HEK293T (cell line): ENCODE measurements at regions not wholly inside any gene's neighbourhood (a gene's known extent, or its start where the extent isn't known, plus 50 kb on each side); places are given as distances from the start of the nearest gene placed in this dataset.
"Not testable (repeated sequence)": the region's sequence is repeated elsewhere in the genome, so short reads cannot be mapped to it uniquely, and the experiment has no call there.

Source experiments
- CTCF ChIA-PET: fragments of 350-600 bp; formaldehyde crosslinking; extraction: SDS; loops from one replicate; lab custom pipeline; 2021; ENCODE audit warnings: antibody characterized with exemption, inconsistent platforms; lab: Yijun Ruan, JAX
- POLR2A ChIA-PET: fragments of 350-600 bp; formaldehyde crosslinking; extraction: SDS; loops from one replicate; lab custom pipeline; 2020; ENCODE audit warnings: antibody characterized with exemption, inconsistent platforms; lab: Yijun Ruan, JAX
- DNase-seq: peaks from one replicate; pipeline ENCODE4 v3.0.0; 2012; ENCODE audit warnings: mixed read lengths; ENCODE audit errors: extremely low spot score
- ARNT ChIP-seq: fragments of 450-650 bp; IDR thresholded peaks from 2 replicates; pipeline ENCODE4 v1.6.1; 2017; ENCODE audit warnings: mild to moderate bottlenecking
- BHLHE40 ChIP-seq: fragments of 450-650 bp; IDR thresholded peaks from 2 replicates; pipeline ENCODE4 v1.6.1; 2016; ENCODE audit warnings: mild to moderate bottlenecking, moderate library complexity, borderline replicate concordance
- CTBP1 ChIP-seq: fragments of 450-650 bp; IDR thresholded peaks from 2 replicates; pipeline ENCODE4 v1.6.1; 2016; ENCODE audit warnings: borderline replicate concordance
- ELF4 ChIP-seq: fragments of 450-650 bp; IDR thresholded peaks from 2 replicates; pipeline ENCODE4 v1.6.1; 2017; ENCODE audit warnings: antibody characterized with exemption
- FOXA1 ChIP-seq: fragments of 450-650 bp; IDR thresholded peaks from 2 replicates; pipeline ENCODE4 v1.6.1; 2016; ENCODE audit warnings: mild to moderate bottlenecking
- FOXK2 ChIP-seq: fragments of 450-650 bp; IDR thresholded peaks from 2 replicates; pipeline ENCODE4 v1.6.1; 2016; ENCODE audit warnings: mild to moderate bottlenecking
- FOXM1 ChIP-seq: fragments of 450-650 bp; IDR thresholded peaks from 2 replicates; pipeline ENCODE4 v1.6.1; 2017; ENCODE audit warnings: mild to moderate bottlenecking, borderline replicate concordance
- HDGF ChIP-seq: fragments of 450-650 bp; IDR thresholded peaks from 2 replicates; pipeline ENCODE4 v1.6.1; 2017; ENCODE audit warnings: antibody characterized with exemption, borderline replicate concordance
- L3MBTL2 ChIP-seq: fragments of 450-650 bp; conservative IDR thresholded peaks from 2 replicates; pipeline ENCODE4 v1.6.1; 2016; ENCODE audit warnings: mild to moderate bottlenecking
- LEF1 ChIP-seq: fragments of 450-650 bp; IDR thresholded peaks from 2 replicates; pipeline ENCODE4 v1.6.1; 2017; ENCODE audit warnings: mild to moderate bottlenecking, borderline replicate concordance
- NFRKB ChIP-seq: fragments of 450-650 bp; IDR thresholded peaks from 2 replicates; pipeline ENCODE4 v1.6.1; 2016; ENCODE audit warnings: mild to moderate bottlenecking, moderate library complexity
- SP1 ChIP-seq: fragments of 450-650 bp; IDR thresholded peaks from 2 replicates; pipeline ENCODE4 v1.6.1; 2017
- SUZ12 ChIP-seq: fragments of 450-650 bp; IDR thresholded peaks from 2 replicates; pipeline ENCODE4 v1.6.1; 2016; ENCODE audit warnings: mild to moderate bottlenecking
- TARDBP ChIP-seq: fragments of 450-650 bp; IDR thresholded peaks from 2 replicates; pipeline ENCODE4 v1.6.1; 2016
- ZNF384 ChIP-seq: fragments of 450-650 bp; IDR thresholded peaks from 2 replicates; pipeline ENCODE4 v1.6.1; 2016
- TF ChIP-seq, protein P1 (sequence below): fragments of 450-650 bp; IDR thresholded peaks from 2 replicates; pipeline ENCODE4 v1.6.1; 2016

DNA sequence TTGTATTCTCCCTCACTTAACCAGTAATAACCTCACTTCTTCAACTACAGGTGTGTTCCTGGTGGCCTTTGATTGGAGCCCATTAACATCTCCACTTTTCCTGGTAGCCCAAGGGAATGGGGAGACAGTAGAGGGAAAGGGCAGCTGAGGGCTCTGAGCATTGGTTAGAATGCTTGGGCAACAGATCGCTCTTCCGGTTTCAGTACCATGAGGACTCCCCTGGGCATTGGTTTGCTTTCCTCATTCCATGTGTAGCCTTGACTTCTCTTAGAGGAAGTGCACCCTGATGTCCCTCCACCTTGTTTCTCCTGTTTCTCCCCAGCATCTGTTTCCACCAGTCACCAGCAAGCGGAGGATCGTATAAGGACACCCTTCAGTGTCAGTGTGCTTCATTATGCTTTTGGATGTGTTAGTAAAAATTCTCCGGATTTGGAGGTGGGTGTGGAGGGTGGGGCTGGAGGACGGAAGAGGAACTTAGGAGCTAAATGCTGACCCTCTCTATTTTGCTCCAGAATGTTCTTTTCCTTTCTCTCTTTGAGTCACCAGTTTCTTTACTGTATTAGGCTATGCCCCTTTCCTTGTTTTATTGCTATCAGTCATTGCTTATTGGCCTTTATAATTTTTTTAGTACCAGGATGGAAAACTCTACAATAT lies 50.6 kb upstream of the ZNG1B start:
- DNase-seq, CTCF ChIA-PET, POLR2A ChIA-PET: not testable (repeated sequence)

DNA sequence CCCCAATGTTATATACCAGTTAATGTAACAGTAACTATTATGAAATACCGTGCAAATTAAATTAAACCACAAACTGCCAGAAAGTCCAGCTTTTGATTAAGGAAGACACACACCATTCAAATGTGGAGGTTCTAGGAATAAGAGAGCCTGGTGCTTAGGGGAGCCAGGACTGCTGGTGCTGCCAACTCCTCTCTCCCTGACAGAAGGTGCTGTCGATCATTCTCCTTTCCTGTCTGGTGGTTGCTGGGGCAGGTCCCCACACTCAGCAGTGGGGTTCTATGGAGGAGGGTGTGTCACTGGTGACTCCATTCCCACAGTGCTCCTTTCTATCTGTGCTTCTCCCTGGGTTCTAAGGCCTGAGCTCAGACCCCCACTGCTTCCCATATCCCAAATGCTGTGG lies 57.9 kb upstream of the ZNG1B start:
- DNase-seq, CTCF ChIA-PET, POLR2A ChIA-PET: not testable (repeated sequence)

DNA sequence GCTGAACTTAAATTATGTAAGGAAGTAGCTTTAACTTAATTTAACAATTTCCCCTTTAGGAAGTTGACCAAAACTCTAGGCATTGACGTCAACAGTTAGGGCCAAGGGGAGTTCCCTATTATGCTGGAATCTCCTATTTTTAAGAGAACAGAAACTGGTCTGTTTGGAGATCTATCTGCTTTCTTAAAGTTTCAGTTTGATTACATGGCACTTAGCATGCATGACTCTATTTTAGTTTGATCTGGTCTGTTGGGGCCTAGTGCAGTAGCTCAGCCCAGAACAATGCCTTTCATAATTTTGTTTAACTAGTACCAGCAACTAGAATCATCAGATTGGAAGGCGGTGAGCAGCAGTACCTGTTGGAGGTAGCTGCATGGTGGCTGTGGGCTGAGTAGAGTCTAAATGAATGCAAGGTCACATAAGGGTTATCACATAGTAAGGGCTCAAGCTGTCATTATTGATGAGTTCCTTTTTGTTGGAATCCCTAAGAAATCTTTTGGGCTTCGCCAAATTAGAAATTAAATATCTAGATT lies 60.5 kb upstream of the ZNG1B start:
- POLR2A ChIA-PET: no interaction called here
- CTCF ChIA-PET: interaction anchor here (1.7 kb wide), 1 partner anchor 173 kb away, joined by 7 read pairs; no protein-coding TSS in a partner anchor
- TF ChIP-seq ZNF384: no peak
- TF ChIP-seq, protein P1, sequence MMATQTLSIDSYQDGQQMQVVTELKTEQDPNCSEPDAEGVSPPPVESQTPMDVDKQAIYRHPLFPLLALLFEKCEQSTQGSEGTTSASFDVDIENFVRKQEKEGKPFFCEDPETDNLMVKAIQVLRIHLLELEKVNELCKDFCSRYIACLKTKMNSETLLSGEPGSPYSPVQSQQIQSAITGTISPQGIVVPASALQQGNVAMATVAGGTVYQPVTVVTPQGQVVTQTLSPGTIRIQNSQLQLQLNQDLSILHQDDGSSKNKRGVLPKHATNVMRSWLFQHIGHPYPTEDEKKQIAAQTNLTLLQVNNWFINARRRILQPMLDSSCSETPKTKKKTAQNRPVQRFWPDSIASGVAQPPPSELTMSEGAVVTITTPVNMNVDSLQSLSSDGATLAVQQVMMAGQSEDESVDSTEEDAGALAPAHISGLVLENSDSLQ: no peak
- no peak for DNase-seq

DNA sequence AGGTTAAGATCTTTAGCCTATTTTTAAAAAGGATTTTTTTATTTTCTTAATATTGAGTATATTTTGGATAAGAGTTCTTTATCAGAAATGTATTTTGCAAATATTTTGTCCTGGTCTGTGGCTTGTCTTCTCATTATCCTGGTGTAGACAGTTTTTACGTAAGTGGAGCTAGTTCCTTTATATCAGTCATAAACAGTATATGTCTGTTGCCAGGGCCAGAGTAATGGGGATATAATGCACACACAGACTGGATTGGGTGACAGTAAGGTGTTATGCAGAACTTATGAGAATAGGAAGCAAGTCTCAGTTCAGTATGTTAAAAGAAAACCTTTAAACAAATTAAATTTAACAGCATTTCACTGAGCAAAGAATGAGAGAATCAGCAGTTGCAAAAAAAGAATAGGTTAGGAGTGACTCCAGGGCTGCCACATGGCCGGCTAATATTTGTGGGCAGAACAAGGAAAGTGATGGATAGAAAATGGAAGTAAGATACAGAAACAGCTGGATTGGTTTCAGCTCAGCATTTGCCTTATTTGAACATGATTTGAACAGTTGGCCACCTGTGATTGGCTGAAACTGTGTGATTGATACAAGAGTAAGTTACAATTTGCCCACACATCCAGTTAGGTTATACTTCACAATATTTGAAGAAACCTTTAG lies 61.1 kb upstream of the ZNG1B start:
- ChIA-PET POLR2A (no interaction called here), CTCF (interaction anchor here (0.6 to 1.7 kb wide), 2 partner anchors 14 to 172 kb away, joined by 5 to 7 read pairs; no protein-coding TSS in a partner anchor)
- DNase-seq: no peak
- TF ChIP-seq ZNF384 (no peak), FOXA1 (no peak), BHLHE40 (no peak), ARNT (no peak), FOXK2 (no peak), NFRKB (no peak), LEF1 (no peak), TARDBP (no peak)

DNA sequence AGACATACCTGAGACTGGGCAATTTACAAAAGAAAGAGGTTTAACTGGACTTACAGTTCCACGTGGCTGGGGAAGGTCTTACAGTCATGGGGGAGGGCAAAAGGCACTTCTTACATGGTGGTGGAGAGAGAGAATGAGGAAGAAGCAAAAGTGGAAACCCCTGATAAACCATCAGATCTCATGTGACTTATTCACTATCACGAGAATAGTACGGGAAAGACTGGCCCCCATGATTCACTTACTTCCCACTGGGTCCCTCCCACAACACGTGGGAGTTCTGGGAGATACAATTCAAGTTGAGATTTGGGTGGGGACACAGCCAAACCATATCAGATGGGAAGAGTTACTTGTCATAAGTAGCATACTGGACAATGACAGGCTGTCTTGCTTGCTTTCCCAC lies 62.6 kb upstream of the ZNG1B start:
- POLR2A ChIA-PET, CTCF ChIA-PET, DNase-seq: not testable (repeated sequence)

DNA sequence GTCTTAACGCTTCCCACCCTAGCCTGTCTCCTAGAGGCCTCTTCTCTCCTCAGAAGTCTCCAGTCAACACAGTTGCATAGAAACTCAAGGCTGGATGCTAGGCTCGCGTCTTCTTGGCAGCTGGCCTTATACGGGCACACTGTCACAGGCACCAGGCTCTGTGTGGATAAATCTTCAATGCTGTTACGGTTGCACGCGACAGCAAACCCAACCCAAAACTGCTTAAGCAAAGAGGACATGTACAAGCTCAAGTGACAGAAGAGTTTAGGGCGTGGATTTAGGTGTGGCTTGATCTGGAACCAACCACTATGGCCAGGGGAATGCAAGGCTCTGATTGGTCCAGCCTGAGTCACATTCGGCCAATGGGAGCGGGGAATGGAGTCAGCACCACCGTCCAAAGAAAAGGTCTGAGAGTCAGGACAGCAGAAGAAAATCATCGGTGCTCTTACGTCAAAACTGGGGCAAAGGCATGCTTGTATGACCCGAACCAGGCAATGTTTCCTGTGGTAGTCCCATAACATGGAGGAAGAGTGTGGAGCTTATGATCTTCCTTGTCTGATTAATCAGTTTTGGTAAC lies 65.1 kb upstream of the ZNG1B start:
- POLR2A ChIA-PET, DNase-seq: not testable (repeated sequence)
- CTCF ChIA-PET: interaction anchor here (2.9 kb wide), 1 partner anchor 17 kb away, joined by 8 read pairs; no protein-coding TSS in a partner anchor

DNA sequence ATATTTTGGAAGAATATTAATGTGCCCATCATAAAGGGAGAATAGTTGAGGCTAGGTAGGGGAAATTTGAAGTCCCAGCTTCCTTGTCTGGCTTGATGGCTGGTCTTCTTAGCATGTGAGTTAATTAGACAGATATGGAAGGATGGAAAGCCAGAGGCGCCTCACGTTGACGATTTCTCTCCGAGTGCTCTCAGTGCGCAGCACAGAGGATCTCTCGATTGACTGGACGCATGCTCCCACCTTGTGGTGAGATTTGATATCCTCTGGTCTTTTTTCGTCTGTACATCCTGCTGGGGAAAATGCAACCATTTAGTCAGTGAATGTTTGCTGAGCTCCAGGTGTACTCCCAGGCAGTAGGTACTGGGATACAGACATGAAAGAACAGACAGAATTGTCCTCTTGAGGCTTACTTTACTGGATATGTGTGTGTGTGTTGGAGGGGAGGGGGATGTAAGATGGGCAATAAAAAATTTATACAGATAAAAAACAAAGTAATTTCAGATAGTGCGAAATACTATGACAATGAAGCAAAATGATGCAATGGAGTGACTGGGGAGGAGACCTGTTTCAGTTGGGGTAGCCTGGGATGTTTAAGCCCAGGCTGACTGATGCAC lies 66.9 kb upstream of the ZNG1B start:
- peak; percentile 71 for DNase-seq
- CTCF ChIA-PET: interaction anchor here (0.6 to 2.9 kb wide), 17 partner anchors 13 to 290 kb away, joined by 3 to 9 read pairs (median 3); no protein-coding TSS in a partner anchor
- POLR2A ChIA-PET: no interaction called here
- no peak for TF ChIP-seq L3MBTL2
- no peak for TF ChIP-seq BHLHE40
- TF ChIP-seq FOXK2: no peak
- TF ChIP-seq SUZ12: no peak
- TF ChIP-seq TARDBP: no peak
- no peak for TF ChIP-seq ELF4
- no peak for TF ChIP-seq HDGF
- TF ChIP-seq SP1: no peak
- no peak for TF ChIP-seq FOXM1
- no peak for TF ChIP-seq LEF1
- TF ChIP-seq, protein P1: no peak
- TF ChIP-seq CTBP1: no peak
- TF ChIP-seq FOXA1: no peak
- TF ChIP-seq ZNF384: no peak
- no peak for TF ChIP-seq NFRKB
- no peak for TF ChIP-seq ARNT
